Activated CD8-positive, alpha-beta memory T cell treated with anti-CD3 and anti-CD28 coated beads, Interleukin-2, amount 50 U/mL, for 48 hours (primary cell): ENCODE measurements at regions not wholly inside any gene's neighbourhood (a gene's known extent, or its start where the extent isn't known, plus 50 kb on each side); places are given as distances from the start of the nearest gene placed in this dataset.

ENCODE experiments used
- DNase-seq: peaks from one replicate; pipeline ENCODE4 v3.0.0-alpha.2; 2020

DNA sequence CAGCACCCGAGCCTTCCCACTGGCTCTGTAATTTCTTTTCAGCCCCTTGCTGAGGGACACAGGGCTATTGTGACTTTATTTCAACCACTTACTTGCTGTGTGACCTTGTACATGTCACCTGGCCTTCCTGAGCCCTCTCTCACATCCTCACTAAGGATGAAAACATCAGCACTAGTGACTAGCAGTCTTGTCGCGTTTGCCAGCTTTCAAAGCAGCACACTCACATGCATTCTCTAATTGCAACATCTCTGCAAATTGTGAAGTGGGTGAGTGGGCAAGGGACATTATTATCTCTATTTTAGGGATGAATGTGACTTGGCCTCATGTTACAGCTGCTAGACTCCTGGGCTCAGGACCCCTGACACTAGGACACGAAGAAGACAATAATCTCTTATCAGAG, 144.5 kb downstream of the SEC61B start:
- DNase-seq: no peak

DNA sequence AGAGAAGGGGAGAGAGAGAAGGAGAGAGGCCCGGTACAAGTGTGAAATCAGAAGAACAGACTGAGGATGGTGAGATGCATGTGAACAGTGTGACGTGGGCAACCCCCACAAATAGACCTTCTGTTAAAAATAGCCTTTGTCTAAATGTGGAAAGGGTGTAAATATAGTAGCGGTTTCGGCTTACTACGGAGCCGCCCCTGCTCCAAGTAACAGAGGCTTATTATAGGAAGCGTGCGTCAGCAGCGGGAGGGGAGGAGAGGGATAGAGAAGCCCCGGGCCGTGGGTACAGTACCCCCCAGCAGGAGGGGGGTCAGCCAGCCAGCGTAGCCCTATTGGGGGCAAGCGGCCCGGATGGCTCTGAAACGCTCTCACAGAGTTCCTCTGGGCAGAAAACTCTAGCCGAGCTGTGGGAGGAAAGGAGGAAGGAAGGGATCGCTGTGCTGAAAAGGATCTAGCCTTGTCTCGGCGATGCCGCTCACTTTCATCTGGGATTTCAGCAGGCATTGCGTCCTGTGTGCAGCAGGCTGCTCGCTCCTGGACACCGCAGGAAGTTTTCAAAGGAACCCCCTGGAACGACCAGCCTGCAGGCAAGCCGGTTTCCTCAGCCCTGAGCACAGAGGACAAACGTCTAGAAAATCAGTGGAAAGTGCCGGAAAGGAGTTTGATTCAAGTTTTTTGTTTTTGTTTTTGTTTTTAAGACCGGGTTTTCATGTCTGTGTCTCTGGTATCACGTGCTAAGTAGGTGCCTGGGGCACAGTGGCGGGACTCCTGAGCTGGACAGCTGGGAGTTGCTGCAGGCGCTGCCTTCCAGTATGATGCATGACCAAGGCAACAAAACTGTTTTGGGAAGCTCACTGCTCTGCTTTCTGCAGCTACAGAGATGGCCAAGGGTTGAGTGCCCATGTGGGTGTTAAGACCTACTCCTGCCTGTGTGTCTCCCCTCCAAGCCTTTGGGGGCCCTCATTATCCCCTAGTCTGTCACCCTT, 146.6 kb downstream of the SEC61B start:
- no peak for DNase-seq

DNA sequence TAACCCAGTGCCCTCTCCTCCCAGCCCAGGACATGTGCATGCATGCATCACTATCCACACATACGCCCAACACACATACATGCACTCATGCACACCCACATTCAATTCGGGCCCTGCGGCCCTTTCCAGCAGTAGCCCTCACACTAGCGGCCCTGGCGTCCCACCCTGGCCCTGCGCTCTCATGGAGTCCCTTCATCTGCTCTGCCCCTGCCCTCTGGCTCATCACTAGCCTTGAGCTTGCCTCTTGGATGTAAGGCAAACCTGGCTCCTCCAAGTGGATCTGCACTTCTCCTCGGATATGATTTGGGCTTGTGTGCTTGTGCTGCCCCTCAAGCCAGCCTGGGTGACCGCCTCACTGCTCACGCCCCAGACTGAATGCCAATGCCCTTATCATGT, 147.2 kb downstream of the SEC61B start:
- no peak for DNase-seq

DNA sequence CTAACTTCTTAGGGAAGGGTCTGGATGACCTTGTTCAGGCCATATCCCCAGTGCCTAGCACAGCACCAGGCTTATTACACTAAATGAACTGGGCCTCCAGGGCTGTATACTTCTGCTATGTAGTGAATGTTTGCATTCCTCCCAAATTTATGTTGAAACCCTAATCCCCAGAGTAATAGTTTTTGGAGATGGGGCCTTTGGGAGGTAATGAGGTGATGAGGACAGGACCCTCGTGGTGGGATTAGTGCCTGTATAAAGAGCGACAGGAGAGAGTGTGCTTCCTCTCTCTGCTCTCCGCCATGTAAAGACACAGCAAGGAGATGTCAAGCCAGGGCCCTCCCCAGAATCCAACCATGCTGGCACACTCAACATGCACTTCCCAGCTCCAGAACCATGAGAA, 148.3 kb downstream of the SEC61B start:
- DNase-seq: no peak

DNA sequence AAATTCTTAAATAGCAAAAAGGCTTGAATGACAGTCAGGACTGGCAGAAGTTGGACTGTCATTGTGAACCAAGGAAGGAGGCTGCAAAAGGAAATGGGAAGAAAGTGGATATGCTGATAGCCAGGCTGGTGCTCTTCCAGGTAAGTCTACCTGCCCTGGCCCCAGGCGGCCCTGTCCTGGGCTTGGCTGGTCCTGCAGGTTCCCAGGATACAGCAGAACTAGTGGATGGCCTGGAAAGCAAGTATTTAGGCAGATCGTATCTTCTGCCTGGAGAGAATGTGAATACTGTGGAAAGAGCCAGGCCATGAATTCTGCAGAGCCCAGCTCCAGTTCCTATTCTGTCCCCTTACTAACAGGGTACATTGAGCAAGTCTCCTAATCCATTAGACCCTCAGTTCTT, 149.3 kb downstream of the SEC61B start:
- DNase-seq: no peak

DNA sequence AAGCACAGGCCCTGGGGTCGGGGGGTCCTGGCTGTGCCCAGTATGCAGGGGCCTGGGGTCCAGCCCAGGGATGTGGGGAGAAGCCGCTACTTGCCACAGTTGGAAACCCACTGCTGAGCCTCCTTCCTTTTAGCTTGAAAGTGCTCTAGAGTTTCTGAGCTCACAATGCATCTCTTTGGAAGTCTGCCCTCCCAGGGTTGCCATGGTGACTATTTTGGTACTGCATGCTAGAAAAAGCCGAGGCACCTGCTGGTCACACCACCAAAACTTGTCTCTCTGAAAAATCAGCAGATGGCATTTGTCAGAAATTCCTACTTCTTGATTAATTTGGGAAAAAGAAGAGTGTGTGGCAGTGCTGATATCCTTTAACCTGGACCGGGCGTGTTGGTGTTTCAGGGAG, 151.8 kb downstream of the SEC61B start:
- DNase-seq: no peak

DNA sequence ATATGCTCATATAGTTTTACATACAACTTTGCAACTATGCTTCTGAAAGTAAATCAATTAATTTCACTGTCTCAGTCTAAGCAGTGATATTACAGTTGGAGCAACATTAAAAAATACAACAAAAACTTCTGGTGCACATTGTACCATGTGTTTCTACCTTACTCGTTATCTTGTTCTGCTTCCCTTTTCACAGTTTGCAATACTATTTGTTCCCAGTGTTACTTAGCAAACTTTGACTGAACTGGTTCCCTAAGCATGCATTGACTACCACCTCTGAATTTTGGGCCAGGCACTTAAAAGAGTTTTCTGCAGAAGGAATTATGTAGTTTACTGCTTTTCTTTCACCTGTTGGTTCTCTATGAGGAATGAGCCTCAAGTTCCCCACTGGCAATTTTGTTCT, 152.7 kb downstream of the SEC61B start:
- no peak for DNase-seq

DNA sequence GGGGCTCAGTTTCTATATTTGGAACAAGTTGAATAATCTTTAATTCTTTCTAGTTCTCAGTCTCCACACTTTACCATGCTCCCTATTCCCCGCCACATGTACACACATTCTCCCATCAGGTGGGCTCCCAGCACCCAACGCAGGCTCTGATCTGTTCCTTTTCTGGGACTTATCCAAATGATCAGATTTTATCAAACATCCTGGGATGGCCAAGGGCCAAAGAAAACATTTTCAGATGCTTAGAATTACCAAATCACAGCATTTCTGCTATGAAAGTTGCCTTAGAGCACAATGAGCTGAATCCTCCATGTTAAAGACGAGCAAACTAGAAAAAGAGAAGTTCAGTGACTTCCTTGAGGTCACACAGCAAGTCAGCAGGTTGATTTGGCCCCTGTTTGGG, 153.4 kb downstream of the SEC61B start:
- DNase-seq: no peak

DNA sequence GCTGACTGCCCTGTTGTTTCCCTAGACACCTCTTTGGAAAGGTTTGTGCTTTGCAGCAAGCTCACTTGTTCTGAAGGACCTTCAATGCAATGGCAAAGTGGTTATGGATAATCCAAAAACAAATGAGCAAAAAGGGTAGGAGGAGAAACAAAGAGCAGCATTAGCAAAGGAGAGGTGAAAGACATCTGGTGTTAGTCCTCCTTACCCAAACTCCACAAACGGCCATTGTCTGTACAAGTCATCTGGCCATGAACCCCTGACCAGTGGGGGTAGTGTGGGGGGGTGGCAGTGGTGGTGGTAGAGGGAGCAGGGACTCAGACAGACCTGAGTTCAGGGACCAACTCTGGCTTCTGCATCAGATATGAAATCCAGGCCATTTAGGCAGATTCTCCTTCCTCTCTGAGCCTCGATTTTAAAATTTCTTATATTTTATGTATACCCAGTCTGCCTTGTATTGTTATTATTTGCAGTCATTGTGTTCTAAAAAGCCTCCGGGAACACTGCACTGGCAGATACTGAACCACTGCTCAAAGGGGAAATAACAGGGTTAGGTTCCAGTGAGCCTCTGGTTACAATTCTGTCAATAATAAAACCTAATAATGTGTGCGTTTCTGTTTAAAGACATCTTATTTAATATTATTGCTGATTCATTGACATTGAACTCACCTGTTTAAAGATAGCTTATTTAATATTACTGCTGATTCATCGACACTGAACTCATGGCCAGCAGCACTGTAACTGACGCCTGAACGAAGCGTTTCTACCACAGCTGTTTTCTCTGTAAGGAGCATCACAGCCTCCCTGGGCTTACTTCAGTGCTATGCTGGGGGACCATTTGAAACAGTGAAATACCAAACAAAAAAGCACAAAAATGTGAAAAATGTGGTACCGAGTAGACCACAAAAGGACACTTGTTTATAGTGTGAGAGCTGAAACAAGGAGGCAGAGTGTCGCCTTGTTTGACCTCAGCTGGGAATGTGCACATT, 156.0 kb downstream of the SEC61B start:
- no peak for DNase-seq

DNA sequence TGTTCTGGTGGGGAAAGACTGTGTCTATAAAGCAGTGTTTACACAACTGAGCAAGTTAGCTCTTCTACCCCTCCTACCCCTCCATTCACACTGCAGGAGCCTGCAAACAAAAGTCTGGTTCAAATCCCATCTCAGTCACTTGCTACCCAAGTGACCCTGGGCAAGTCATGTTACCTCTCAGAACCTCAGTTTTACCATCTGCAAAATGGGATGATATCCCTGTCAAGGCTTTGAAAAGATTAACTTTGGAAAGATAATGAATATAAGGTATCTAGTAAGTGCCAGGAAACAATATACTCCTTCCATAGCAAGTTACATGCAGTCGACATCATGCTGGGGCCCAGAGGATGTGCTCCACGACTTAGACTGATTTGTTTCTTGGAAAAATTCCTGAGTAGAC, 161.5 kb downstream of the SEC61B start:
- DNase-seq: no peak

DNA sequence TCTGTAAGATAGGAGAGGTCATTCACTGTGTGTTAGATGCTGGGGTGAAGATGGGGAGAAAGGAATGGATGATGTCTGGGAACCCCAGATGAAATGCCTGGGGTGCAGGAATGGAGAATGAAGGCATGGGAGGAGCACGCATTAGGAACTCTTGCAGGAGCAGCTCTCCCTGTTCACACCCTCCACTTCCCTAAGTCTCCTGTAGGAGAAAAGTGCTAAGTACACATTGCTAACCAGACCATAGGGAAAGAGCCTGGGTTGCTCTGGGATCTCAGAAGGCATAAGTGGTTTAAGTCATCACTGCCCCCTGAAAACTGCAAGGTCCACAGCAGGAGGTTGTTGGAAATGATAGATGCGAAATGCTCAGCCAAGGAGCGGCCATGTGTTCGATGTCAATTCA, 163.1 kb downstream of the SEC61B start:
- no peak for DNase-seq

DNA sequence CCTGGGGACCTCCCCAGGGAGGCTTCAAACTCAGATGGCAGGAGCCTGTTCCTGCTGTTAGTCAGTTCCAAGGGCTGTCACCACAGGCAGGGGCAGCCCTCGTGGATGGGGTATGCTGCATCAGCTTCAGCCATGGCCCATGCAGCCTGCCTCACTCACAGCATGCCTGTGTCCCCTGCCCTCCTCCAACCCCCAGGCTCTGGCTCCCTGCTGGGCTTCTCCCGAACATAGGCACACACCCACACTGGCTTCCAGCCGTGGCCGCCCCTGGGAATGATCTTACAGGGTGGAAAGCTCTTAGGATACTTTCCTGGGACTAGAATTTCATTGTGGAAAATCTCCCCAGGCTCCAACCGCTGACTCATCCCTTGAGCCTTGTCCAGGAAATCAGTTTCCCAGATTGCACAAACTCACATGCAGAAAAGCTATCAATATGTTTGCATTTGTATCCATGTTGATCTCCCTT, 163.8 kb downstream of the SEC61B start:
- DNase-seq: no peak

DNA sequence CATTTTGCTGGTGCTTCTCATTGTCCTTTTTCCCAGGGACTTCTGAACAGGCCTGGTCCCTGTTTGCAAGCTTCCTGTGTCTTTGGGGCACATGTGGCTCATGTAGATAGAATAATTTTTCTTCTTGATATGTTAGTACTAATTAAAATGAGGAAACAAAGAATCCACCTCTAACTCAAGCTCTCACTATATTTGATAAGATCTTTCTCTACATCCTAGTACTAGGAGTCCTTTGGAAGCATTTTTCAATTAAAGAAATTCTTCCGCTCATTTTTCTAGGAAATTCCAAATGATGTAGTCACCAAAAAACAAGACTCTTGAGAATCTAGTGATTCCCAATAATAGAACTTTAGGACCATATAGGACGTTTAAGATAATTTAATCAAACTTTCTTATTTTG, 165.3 kb downstream of the SEC61B start:
- no peak for DNase-seq

DNA sequence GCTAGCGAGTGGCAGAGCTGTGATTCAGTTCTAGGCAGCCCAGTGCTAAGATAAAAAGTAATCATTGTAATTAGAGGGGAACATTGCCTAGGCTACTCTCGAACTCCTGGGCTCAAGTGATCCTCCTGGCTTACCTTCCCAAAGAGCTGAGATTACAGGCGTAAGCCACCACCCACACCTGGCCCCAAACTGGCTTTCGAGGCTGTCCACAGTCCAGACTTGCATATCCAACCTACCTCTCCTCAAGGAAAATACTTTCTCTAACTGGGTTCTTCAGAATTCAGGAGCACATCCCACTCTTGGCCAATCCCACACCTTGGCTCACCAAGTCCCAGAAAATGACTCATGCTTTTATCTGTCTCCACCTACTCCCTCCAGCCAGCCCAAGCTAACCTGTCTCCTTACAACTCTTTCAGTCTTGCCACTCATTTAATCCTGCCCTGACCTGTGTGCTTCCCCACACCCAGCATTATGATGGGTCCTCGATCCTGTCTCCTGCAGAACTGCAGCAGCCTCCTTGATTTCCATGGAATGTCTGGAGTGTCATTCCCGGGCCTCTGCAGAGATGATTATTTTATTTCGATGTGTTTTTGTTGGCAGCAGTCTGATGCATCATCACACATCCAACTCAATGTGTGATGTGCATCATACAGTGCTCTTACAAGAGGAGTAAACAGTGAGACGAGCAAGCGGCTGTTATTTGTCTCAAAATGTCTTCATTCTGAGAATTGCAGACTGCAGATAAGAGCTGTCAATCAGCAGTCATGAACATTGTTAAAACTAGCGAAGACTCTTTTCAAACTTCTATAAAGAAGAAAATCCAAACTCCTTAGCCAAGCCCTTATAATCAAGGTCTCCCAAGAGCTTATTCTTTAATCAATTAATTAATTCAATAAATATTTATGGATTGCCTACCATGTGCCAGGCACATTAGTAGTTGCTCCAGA, 167.3 kb downstream of the SEC61B start:
- DNase-seq: no peak

DNA sequence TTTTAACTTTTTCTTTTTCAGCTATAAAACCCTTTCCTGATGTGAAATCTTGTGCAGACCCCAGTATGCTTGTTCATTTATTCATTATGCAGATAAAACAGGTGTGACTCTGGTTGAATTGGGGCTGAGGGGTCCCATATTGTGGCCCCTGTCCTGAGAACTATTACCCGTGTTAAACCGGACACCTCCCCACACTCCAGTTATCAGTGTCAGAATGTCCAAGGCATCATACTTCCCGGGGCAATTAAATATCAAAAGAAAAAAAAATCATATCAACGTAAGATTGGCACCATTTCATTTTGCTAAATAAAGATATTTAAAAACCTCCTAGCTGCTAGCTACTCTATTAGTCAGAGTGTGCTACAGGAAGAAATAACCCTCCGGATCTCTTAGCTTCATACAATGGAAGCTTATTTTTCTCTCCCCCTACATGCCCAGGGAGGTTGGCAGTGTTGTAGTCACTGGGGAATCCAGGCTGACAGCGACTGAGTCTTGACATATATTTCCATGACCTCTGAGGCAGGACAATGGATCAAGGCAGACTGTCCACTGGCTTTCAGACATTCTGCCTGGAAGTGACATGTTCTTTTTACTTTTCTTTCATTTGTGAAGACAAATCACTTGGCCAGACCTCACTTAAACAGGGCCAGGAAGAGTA, 170.0 kb downstream of the SEC61B start:
- DNase-seq: no peak

DNA sequence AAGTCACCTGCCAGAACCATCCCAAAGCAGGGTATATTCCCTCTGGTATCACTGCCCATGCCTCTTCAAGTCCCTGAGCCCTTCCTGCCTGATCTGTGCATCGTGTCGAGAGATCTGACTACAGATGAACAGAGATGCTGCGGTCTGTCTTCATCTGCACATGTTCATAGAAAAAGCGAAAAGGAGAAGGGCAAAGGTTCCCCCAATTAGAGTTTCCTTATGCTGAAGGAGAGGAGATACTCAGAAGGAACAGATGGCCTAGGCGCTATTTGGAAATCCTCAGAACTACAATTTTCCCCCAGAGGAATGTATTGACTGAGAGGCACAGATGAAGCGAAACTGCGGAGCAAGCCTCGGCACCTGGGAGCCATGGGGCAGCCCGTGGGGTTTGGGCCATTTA, 170.9 kb downstream of the SEC61B start:
- DNase-seq: no peak

DNA sequence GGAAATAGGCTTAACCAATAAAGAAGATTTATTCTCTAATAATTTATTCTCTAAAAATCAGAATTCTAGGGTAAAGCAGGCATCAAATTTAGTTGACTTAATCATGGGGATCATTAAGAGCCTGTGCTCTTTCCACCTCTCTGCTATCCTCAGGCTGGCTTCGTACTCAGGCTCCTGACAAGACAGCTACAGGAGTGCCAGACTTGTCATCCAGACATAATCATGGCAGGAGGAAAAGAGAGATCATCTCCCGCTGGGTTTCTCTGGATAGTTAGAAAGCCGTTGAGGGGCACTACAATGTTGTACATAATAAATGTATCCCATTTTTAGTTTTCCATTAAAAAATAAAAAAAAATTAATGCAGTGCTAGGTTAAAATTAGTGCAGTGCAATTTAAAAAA, 171.9 kb downstream of the SEC61B start:
- DNase-seq: no peak

DNA sequence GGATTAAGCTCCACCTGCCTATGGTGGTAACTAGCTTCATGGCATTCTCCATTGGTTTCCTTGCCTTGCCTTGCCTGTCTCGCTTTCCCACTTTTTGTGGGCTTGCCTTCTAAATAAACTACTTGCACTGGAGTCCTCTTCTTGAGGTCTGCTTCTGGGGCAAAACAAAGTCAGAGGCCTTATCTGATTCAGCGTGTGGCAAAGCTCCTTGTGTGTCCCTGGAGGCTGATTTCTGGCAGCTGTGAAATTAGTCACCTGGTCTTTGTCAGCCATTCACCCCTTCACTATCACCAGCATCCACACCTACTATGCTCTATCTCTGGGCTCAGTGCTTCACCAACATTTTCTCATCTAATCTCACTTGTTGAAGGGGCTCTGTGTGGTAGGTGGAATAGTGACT, 176.2 kb downstream of the SEC61B start:
- no peak for DNase-seq

DNA sequence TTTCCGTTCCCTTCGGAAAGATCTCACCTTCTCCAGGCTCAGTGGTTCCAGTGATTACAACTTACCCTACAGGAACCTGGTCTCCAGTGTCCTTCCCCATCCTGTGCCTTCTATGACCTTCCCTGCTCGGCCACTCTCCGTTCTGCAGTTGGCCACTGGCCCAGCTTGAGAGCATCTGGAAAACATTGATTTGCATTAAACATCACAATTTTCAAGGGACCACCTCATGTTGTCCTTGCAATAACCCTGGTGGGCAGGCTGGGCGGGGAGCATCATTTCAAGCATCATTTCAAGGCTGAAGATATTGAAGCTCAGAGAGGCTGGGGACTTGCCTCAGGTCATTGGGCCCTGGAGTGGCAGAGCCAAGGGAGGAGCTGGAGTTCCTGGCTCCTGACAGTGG, 177.4 kb downstream of the SEC61B start:
- DNase-seq: no peak

DNA sequence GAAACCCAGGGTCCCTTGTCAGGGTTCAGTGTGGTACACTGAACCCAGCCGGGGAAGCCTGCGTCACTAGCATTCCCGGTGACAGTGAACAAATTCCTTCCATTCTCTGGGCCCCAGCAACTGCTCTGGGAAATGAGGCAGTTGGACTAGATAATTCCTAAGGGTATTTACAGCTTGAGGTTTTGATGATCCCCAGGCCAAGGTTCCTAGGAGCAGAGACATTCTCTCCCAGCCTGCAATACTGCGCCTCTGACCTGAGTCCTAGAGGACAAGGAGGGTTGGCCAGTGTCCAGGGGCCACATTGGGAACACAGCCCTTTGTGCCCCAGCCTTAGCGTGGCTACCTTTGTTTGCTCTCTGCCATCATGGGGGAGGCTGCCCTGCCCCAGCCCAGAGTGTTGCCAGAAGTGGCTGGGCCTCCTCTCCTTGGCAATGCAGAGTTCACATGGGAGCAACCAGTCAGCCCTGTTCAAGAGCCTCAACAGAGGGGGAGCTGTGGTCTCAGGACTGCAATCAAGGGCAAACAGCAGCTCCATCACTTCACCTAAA, 178.2 kb downstream of the SEC61B start:
- DNase-seq: no peak

DNA sequence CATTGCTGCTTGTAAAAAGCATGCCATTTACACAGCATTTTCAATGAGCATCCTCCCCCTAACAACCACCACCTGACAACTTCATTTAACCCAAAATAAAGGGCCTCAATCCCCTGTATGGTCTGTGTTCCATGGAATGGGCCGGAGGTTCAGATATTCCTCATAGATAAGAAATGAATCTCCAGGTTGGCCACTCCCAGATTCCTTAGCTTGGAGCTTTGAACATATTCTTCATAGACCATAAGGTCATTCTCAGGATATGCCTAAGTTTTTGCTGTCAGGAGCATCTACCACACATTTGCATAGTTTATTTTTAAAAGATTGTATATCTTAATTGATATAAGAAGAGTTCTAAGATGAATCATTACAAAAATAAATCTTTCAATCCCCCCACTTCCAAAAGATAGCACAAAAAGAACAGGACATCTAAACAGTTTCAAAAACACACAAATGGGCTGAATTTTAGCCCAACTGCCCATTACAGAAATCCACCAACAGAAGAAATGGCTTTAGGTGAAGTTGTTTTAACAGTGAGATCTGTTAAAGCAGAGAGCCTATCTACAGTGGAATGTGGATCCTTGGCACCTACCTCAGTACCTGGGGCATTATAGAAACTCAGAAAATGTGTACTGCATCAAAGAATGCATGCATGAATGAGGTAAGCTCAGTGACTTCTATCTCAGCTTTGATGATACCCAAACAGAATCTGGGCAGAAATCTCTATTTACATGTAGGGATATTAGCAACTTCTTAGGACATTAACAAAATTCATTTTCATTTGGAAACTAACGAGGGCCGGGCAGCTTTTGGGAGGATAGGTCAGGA, 179.8 kb downstream of the SEC61B start:
- no peak for DNase-seq
